ENCODE measurements at regions not wholly inside any gene's neighbourhood (a gene's known extent, or its start where the extent isn't known, plus 50 kb on each side); places are given as distances from the start of the nearest gene placed in this dataset.

DNA sequence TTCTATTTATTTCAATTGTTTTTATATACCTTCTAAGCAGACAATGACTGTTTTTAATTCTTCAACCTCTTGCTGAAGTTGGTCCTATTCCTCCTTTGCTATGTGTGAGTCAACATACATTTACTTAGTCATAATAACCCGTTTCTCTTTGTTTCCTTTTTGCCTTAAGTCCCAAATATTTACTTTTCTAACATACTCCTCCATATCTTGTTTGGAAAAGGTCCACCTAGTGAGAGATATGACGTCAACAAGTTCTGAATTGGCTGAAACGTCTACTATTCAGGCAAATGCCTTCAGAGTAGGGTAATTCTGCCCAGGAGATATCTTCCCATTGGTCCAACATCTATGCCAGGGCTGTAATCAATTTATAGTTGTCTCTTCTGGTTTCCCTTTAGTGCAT is 179.3 kb upstream of the GEMIN8 start:
- Histone ChIP-seq H3K18ac (ENCODE audit: low read depth in 1 of 2, low read length in 2 of 2) (no peak overlapping the region), H3K4me3 (ENCODE audit: insufficient read depth in 1 of 2, low read depth in 1 of 2, low read length in 2 of 2) (no peak overlapping the region), H3K36me3 (ENCODE audit: control insufficient read depth in 1 of 2, insufficient read depth in 2 of 2, low read depth in 1 of 2, low read length in 2 of 2) (no peaks in the 10 kb centered on the region), H3K23ac (ENCODE audit: low read length in 2 of 2) (no peak overlapping the region), H3K14ac (ENCODE audit: low read length in 2 of 2) (no peak overlapping the region), H2BK120ac (ENCODE audit: low read depth, low read length) (no peak overlapping the region), H2BK15ac (ENCODE audit: low read depth, poor library complexity, severe bottlenecking) (no peak overlapping the region), H2BK12ac (ENCODE audit: low read length in 2 of 2) (no peak overlapping the region), H4K91ac (ENCODE audit: low read length) (no peak overlapping the region), H3K27me3 (ENCODE audit: control insufficient read depth in 1 of 2, insufficient read depth in 1 of 2, low read length in 2 of 2) (no peaks in the 10 kb centered on the region), H3K4ac (ENCODE audit: low read depth in 1 of 2, low read length in 2 of 2) (no peak overlapping the region), H2AFZ (ENCODE audit: low read depth, low read length) (no peak overlapping the region), H3K4me1 (ENCODE audit: control insufficient read depth, insufficient read depth, low read depth, low read length) (no peaks in the 10 kb centered on the region), H2BK5ac (ENCODE audit: low read depth, low read length, poor library complexity, severe bottlenecking) (no peak overlapping the region), H3K4me2 (ENCODE audit: low read length, poor library complexity, severe bottlenecking) (no peak overlapping the region), H2AK5ac (ENCODE audit: low read length, severe bottlenecking) (no peak overlapping the region), H4K8ac (ENCODE audit: low read length) (no peak overlapping the region), H3K27ac (ENCODE audit: low read length, poor library complexity, severe bottlenecking) (no peak overlapping the region), H3K9ac (ENCODE audit: low read length) (no peak overlapping the region), H3K9me3 (ENCODE audit: control insufficient read depth, low read length) (no peaks in the 10 kb centered on the region), H3K79me1 (replicated peaks; ENCODE audit: low read length, poor library complexity, severe bottlenecking) (no peaks in the 10 kb centered on the region)
- WGBS = 43% methylated on average over 3 of the region's 3 CpGs
- no peak for DNase-seq

DNA sequence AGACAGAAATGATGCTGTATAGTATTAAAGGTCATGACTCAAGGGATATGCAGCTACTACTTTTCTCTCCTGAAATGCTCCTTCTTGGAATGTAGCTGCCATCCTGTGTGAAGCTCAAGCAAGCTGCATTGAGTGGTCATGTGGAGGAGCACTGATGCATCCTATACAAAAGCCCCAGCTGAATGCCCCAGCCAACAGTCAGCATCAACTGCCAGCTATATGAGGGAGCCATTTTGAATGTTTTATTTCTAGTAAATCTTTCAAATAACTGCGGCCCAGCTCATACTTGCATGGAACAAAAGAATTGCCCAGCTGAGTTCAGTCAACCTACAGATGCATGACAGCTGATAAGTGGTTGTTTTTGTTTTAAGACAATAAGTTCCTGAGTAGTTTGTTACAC is 165.0 kb upstream of the GEMIN8 start:
- Histone ChIP-seq H3K4me2 (ENCODE audit: low read length, poor library complexity, severe bottlenecking) (no peak overlapping the region), H3K27ac (ENCODE audit: low read length, poor library complexity, severe bottlenecking) (no peak overlapping the region), H4K8ac (ENCODE audit: low read length) (no peak overlapping the region), H2BK12ac (ENCODE audit: low read length in 2 of 2) (no peak overlapping the region), H3K27me3 (ENCODE audit: control insufficient read depth in 1 of 2, insufficient read depth in 1 of 2, low read length in 2 of 2) (no peaks in the 10 kb centered on the region), H3K23ac (ENCODE audit: low read length in 2 of 2) (no peak overlapping the region), H2AK5ac (ENCODE audit: low read length, severe bottlenecking) (no peak overlapping the region), H4K91ac (ENCODE audit: low read length) (no peak overlapping the region), H3K9me3 (ENCODE audit: control insufficient read depth, low read length) (no peaks in the 10 kb centered on the region), H3K36me3 (ENCODE audit: control insufficient read depth in 1 of 2, insufficient read depth in 2 of 2, low read depth in 1 of 2, low read length in 2 of 2) (no peaks in the 10 kb centered on the region), H2BK120ac (ENCODE audit: low read depth, low read length) (no peak overlapping the region), H2AFZ (ENCODE audit: low read depth, low read length) (no peak overlapping the region), H3K9ac (ENCODE audit: low read length) (no peak overlapping the region), H3K4me3 (ENCODE audit: insufficient read depth in 1 of 2, low read depth in 1 of 2, low read length in 2 of 2) (no peak overlapping the region), H3K4me1 (ENCODE audit: control insufficient read depth, insufficient read depth, low read depth, low read length) (no peaks in the 10 kb centered on the region), H3K79me1 (replicated peaks; ENCODE audit: low read length, poor library complexity, severe bottlenecking) (no peaks in the 10 kb centered on the region), H3K4ac (ENCODE audit: low read depth in 1 of 2, low read length in 2 of 2) (no peak overlapping the region), H2BK5ac (ENCODE audit: low read depth, low read length, poor library complexity, severe bottlenecking) (no peak overlapping the region), H3K18ac (ENCODE audit: low read depth in 1 of 2, low read length in 2 of 2) (no peak overlapping the region), H3K14ac (ENCODE audit: low read length in 2 of 2) (no peak overlapping the region), H2BK15ac (ENCODE audit: low read depth, poor library complexity, severe bottlenecking) (no peak overlapping the region)
- no CpG with 5 or more reads among the region's 1 CpG for WGBS
- DNase-seq = no peak

DNA sequence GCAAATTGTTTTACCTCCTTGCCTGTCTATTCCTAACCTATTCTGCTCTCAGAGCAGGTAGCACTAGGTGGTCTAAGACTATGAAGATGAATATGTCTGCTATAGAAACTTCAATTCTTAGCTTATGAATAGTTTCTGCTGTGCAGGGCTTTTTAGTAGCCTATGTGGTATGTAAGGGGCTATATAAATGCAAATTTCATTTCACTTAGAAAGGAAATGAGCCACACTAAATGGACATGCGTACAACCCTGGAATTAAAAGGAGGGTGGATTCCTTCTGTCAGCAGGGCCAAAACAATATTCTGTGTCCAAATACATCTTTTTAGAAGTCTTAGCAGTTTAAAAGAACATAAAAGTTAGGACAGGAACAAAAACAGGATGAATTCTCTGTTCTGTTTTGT is 163.9 kb upstream of the GEMIN8 start:
- no peak overlapping the region for H2BK5ac ChIP-seq (ENCODE audit: low read depth, low read length, poor library complexity, severe bottlenecking)
- H3K27me3 ChIP-seq (ENCODE audit: control insufficient read depth in 1 of 2, insufficient read depth in 1 of 2, low read length in 2 of 2) = no peaks in the 10 kb centered on the region
- H3K27ac ChIP-seq (ENCODE audit: low read length, poor library complexity, severe bottlenecking) = no peak overlapping the region
- no peak overlapping the region for H4K91ac ChIP-seq (ENCODE audit: low read length)
- H3K23ac ChIP-seq (ENCODE audit: low read length in 2 of 2) = no peak overlapping the region
- H3K4me3 ChIP-seq (ENCODE audit: insufficient read depth in 1 of 2, low read depth in 1 of 2, low read length in 2 of 2) = no peak overlapping the region
- H3K4me2 ChIP-seq (ENCODE audit: low read length, poor library complexity, severe bottlenecking) = no peak overlapping the region
- H2BK12ac ChIP-seq (ENCODE audit: low read length in 2 of 2) = no peak overlapping the region
- no peak overlapping the region for H3K14ac ChIP-seq (ENCODE audit: low read length in 2 of 2)
- no CpG with 5 or more reads among the region's 1 CpG for WGBS
- H3K4me1 ChIP-seq (ENCODE audit: control insufficient read depth, insufficient read depth, low read depth, low read length) = no peaks in the 10 kb centered on the region
- no peak overlapping the region for H2AK5ac ChIP-seq (ENCODE audit: low read length, severe bottlenecking)
- H3K9ac ChIP-seq (ENCODE audit: low read length) = no peak overlapping the region
- H3K79me1 ChIP-seq (replicated peaks; ENCODE audit: low read length, poor library complexity, severe bottlenecking) = no peaks in the 10 kb centered on the region
- H4K8ac ChIP-seq (ENCODE audit: low read length) = no peak overlapping the region
- H3K36me3 ChIP-seq (ENCODE audit: control insufficient read depth in 1 of 2, insufficient read depth in 2 of 2, low read depth in 1 of 2, low read length in 2 of 2) = no peaks in the 10 kb centered on the region
- H3K9me3 ChIP-seq (ENCODE audit: control insufficient read depth, low read length) = no peaks in the 10 kb centered on the region
- H3K4ac ChIP-seq (ENCODE audit: low read depth in 1 of 2, low read length in 2 of 2) = no peak overlapping the region
- no peak overlapping the region for H2BK15ac ChIP-seq (ENCODE audit: low read depth, poor library complexity, severe bottlenecking)
- H3K18ac ChIP-seq (ENCODE audit: low read depth in 1 of 2, low read length in 2 of 2) = no peak overlapping the region
- H2AFZ ChIP-seq (ENCODE audit: low read depth, low read length) = no peak overlapping the region
- no peak overlapping the region for H2BK120ac ChIP-seq (ENCODE audit: low read depth, low read length)
- no peak for DNase-seq

DNA sequence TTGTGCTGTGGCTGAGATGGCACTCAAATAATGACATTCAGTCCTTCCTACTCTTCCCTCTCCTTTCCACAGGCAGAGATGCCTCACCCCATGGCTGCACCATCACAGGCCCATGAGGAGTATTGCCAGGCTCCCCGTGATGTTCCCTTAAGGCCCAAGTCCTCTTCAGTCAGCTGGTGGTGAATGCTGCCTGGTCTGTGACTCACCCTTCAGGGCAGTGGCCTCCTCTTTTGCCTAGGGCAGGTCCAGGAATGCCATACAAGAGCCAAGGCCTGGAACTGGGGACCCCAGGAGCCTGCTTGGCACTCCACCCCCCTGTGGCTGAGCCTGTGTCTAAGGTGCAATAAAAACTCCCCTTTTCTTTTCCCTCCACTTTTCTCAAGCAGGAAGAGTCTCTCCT is 144.2 kb upstream of the GEMIN8 start:
- H2BK12ac ChIP-seq (ENCODE audit: low read length in 2 of 2) = no peak overlapping the region
- H2AK5ac ChIP-seq (ENCODE audit: low read length, severe bottlenecking) = no peak overlapping the region
- no peak overlapping the region for H4K8ac ChIP-seq (ENCODE audit: low read length)
- no peak overlapping the region for H3K18ac ChIP-seq (ENCODE audit: low read depth in 1 of 2, low read length in 2 of 2)
- H3K23ac ChIP-seq (ENCODE audit: low read length in 2 of 2) = no peak overlapping the region
- H3K36me3 ChIP-seq (ENCODE audit: control insufficient read depth in 1 of 2, insufficient read depth in 2 of 2, low read depth in 1 of 2, low read length in 2 of 2) = no peaks in the 10 kb centered on the region
- no peak overlapping the region for H3K4me2 ChIP-seq (ENCODE audit: low read length, poor library complexity, severe bottlenecking)
- H2BK5ac ChIP-seq (ENCODE audit: low read depth, low read length, poor library complexity, severe bottlenecking) = no peak overlapping the region
- no peak overlapping the region for H2BK15ac ChIP-seq (ENCODE audit: low read depth, poor library complexity, severe bottlenecking)
- H3K27ac ChIP-seq (ENCODE audit: low read length, poor library complexity, severe bottlenecking) = no peak overlapping the region
- peaks cover 5% of the 10 kb centered on the region for H3K9me3 ChIP-seq (ENCODE audit: control insufficient read depth, low read length)
- no peak for DNase-seq
- no peak overlapping the region for H3K4ac ChIP-seq (ENCODE audit: low read depth in 1 of 2, low read length in 2 of 2)
- no peak overlapping the region for H4K91ac ChIP-seq (ENCODE audit: low read length)
- no peaks in the 10 kb centered on the region for H3K79me1 ChIP-seq (replicated peaks; ENCODE audit: low read length, poor library complexity, severe bottlenecking)
- H3K4me3 ChIP-seq (ENCODE audit: insufficient read depth in 1 of 2, low read depth in 1 of 2, low read length in 2 of 2) = no peak overlapping the region
- no peaks in the 10 kb centered on the region for H3K4me1 ChIP-seq (ENCODE audit: control insufficient read depth, insufficient read depth, low read depth, low read length)
- H3K9ac ChIP-seq (ENCODE audit: low read length) = no peak overlapping the region
- H2AFZ ChIP-seq (ENCODE audit: low read depth, low read length) = no peak overlapping the region
- 50% methylated on average over 1 of the region's 1 CpG for WGBS
- no peak overlapping the region for H2BK120ac ChIP-seq (ENCODE audit: low read depth, low read length)
- H3K27me3 ChIP-seq (ENCODE audit: control insufficient read depth in 1 of 2, insufficient read depth in 1 of 2, low read length in 2 of 2) = peaks cover 0 to 3% of the 10 kb centered on the region in 2 experiments
- no peak overlapping the region for H3K14ac ChIP-seq (ENCODE audit: low read length in 2 of 2)

Measured in mesenchymal stem cell (in vitro differentiated cells and primary cell).